HG03039 (cell line): ENCODE measurements at regions not wholly inside any gene's neighbourhood (a gene's known extent, or its start where the extent isn't known, plus 50 kb on each side); places are given as distances from the start of the nearest gene placed in this dataset.
"Not testable (repeated sequence)": the region's sequence is repeated elsewhere in the genome, so short reads cannot be mapped to it uniquely, and the experiment has no call there.

Experiments
- ATAC-seq: cut with Tn5 transposase; IDR thresholded peaks from one replicate; pipeline ENCODE4 v1.9.1; 2021; ENCODE audit warnings: mild to moderate bottlenecking, moderate library complexity; ENCODE audit not compliant: unreplicated experiment

DNA sequence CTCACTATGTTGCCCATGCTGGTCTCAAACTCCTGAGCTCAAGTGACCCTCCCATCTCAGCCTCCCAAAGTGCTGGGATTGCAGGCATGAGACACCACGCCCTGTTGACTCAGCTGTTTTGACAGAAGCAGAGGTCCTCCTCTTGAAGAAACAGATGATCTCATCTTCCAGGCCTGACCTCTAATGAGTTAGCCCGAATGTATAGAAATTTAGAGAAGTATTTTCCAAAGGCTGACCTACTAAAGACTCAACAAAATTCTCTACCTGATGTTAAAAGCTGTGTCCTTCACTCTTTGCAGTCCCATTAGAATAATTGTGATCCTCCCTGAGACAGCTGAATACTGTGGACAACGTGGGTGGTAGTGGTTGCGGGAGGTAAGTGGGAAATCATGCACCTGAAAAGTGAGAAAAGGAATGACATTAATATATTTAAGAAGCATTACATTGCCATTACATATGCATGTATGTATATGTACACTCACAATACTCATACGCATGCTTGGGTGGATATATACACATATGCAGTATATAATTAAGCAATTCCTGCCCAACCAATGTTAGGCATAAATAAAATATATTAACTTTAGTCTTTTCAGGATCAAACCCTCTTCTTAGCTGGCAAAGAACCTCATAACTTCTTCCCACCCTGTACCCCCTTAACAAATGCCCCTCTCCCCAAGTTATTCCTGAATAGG lies 204.6 kb upstream of the NR2F2 start:
- no peak for ATAC-seq

DNA sequence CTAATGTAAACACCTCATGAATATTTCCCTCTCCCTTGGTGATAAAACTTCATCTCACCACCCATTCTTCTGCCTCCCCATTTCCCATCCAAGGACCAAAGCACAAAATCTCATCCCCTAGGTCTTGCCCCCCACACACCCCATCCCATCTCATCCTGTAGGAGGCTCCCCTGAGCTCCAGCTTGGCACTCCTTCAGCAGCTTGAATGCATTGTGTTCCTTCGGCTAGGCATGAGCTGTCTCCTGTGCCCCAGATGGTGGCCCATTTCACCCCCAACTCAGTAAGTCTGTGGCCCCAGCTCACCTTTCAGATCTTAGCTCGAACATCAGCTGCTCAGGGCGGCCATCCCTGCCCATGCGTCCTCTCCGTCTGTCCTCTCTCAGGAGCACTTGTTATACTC lies 203.6 kb upstream of the NR2F2 start:
- no peak for ATAC-seq

DNA sequence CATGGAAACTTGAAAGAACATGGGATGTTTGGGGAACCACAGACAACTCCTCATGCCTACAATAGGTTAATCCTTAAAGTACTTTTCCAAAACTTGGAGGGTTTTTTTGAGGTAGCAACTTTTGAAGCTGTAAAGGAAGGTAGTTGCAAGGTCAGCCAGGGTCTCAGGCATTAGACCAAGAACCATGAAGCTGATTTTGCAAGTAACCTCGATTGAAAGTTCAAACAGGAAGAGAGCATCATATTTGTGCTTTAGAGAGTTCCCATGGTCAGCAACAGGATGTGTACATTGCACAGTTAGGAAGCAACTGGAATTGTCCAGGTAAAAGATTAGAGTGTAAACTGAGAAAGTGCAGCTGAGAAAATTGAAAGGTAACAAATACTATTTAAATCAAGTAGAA lies 199.8 kb upstream of the NR2F2 start:
- ATAC-seq, result no peak

GRCh38 chr15:96132126-96132525 lies 198.4 kb upstream of the NR2F2 start:
- ATAC-seq, result no peak

GRCh38 chr15:96135166-96136093 lies 195.1 kb upstream of the NR2F2 start:
- ATAC-seq, result no peak

DNA sequence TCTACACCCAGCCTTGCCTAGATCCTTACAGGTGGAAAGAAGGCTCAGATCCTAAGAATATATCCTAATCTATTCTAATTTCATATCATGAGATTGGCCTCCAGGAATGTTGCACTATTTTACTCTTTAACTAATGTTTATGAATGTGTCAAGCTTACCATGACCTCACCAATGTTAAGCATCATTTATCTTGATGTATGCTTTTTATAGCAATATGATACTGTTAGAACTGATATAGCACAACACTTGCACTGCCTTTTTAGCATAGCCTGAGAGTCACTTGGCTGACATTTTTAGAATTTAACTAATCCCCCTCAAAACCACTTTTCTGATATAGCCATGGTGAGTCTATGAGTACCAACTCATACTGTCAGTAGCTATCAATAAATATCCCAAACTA lies 191.5 kb upstream of the NR2F2 start:
- no peak for ATAC-seq

DNA sequence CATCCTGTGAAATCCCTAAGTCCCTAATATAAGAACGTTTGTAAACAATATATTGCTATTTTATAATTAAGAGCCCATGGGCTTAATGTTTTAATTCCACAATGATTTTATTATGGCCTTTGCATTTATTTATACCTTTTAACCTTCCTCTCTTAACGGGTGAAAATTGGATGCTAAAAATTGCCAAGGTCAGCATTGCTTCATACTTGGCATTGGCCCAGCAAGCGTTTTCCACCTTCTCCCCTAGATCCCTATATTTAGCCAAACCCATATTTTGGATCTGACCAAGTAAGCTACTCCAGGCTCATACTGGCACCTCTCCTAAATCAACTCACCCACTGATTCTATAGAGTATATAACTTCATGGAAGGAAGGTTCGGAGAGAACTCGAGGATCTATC lies 188.0 kb upstream of the NR2F2 start:
- ATAC-seq, result no peak

GRCh38 chr15:96144734-96145133 lies 185.8 kb upstream of the NR2F2 start:
- ATAC-seq, result no peak

DNA sequence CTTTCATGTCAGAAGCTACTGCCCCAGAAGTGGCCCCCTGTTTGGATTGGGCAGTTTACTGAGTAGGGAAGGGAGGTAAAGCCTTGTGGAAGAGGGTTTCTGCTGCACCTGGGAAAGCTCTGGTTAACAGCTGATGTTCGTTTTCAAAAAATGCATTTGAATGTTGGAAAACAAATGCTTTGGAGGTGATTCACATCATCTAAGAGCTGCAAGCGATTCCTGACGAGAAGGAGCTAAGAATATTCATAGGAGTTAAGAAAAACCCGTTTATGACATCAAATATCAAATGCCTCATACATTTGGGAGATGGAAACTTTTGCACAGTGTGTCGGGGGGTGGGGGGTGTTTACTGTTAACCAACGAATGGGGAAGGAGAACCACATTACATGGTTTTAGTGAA lies 183.8 kb upstream of the NR2F2 start:
- no peak for ATAC-seq

DNA sequence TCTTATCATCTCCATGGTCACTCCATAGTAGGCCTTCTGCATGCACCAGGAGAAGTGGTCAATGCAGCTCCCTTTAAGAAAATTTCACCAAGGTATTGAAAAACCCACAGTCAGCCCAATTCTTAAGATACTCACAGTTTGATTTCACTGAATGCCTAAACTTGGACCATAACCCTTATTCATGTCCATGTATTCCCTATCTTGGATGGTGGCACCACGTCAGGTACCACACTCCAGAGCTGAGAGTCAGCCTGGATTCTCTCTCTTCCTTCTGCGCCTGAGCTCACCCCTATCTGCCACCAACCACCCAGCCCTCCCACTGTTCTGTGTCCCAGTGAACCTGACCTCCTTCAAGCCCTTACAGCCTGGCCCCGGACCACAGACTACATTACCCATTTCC lies 183.2 kb upstream of the NR2F2 start:
- ATAC-seq, result no peak

GRCh38 chr15:96150254-96150653 lies 180.2 kb upstream of the NR2F2 start:
- ATAC-seq, result no peak

GRCh38 chr15:96151749-96152148 lies 178.8 kb upstream of the NR2F2 start:
- not testable (repeated sequence) for ATAC-seq

- no peak for ATAC-seq
These were observed 176.6 kb upstream of the NR2F2 start for GRCh38 chr15:96153929-96154328.

GRCh38 chr15:96158938-96159337 lies 171.6 kb upstream of the NR2F2 start:
- no peak for ATAC-seq

- ATAC-seq, result no peak
These were observed 170.2 kb upstream of the NR2F2 start for GRCh38 chr15:96160269-96160668.

DNA sequence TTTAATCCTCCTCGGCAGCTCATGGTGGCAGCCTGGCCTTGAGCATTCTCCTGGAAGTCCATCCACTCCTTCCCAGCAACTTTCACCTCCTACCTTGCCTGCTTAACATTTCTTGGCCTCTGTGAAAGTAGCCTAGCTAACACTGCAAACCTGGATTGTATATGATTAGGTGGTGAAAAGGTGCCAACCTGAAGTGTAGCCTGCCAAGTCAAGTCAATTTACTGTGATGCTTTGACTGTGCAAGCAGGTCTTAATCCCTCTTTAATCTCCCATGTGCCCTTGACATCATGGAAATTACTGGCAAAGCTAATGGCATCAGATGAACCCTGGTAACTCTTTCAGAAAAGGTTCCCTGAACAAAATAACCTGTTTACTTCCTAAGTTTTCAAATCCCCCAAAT lies 169.7 kb upstream of the NR2F2 start:
- ATAC-seq, result no peak

DNA sequence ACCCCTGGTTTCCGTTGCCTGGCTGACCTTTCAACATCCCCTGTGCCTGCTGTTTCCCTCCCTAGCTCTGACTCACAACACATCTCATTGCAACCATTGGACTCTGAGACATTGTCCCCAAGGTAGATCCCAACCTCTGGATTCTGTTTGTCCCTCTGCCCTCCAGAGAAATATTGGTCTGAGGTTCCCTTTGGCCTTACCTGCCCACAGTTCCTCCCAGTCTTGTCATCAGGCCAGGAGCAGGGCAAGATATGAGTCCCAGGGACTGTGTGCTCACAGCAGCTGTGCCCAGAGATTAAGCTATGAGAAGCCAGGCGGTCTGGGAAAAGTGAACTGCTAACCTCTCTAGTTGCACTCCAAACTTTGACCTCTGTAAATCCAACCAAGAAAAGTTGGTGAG lies 168.2 kb upstream of the NR2F2 start:
- ATAC-seq, result no peak

GRCh38 chr15:96165081-96165480 lies 165.4 kb upstream of the NR2F2 start:
- ATAC-seq, result no peak

GRCh38 chr15:96165775-96166174 lies 164.7 kb upstream of the NR2F2 start:
- ATAC-seq, result no peak

DNA sequence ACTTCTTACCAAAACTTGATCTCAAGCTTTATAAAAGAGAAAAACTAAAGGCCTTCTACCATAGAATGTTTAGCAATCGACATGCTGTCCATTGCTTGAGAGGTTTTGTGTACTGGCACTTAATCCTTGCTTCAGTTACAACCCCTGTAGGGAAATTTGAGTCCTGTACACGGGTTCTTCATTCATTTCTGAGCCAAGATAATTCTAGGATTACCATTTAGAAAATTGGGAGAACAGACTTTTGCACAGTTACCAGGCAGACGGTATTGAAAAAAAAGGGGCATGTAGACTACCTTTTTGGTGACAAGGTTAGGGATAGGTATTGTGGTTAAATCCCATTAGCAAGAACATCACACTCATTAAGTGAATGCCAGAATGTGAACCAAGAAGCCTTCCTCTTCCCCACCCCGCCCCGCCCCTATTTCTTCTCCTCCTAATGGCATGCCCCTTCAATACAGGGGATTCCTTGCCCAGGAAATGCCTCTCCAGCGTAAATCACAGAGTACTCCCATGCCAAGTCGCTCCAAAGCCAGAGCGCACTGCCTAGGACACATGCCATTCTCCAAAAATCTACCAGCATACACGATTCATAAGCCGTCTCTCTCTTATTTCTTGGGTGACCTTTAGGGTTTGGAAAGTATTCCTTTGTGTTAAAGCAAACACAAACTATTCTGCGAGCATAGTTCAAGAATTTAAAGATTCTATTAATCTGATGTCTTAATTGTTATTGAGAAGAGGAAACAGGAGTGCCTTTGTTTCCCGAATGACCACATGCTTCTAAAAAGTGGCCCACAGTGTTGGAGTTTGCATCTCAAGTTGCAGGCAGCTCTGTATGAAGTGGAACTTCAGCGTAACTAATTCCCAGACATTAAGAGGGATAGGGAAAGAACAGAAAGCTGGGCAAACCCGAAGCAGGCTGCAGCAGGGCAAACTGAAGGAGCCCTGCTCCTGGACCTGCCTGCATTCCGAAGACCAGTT lies 164.0 kb upstream of the NR2F2 start:
- ATAC-seq, result no peak

GRCh38 chr15:96170616-96170978 lies 159.9 kb upstream of the NR2F2 start:
- ATAC-seq, result not testable (repeated sequence)
